NCI-H2196 (cell line): ENCODE measurements at regions not wholly inside any gene's neighbourhood (a gene's known extent, or its start where the extent isn't known, plus 50 kb on each side); places are given as distances from the start of the nearest gene placed in this dataset.
"Not testable (repeated sequence)": the region's sequence is repeated elsewhere in the genome, so short reads cannot be mapped to it uniquely, and the experiment has no call there.

Source experiments
- DNase-seq: peaks from one replicate; lab custom pipeline; 2025; ENCODE audit not compliant: unreplicated experiment; lab: John Stamatoyannopoulos, UW

GRCh38 chr2:237240868-237241267 is 155.2 kb downstream of the COPS8 start:
- not testable (repeated sequence) for DNase-seq

DNA sequence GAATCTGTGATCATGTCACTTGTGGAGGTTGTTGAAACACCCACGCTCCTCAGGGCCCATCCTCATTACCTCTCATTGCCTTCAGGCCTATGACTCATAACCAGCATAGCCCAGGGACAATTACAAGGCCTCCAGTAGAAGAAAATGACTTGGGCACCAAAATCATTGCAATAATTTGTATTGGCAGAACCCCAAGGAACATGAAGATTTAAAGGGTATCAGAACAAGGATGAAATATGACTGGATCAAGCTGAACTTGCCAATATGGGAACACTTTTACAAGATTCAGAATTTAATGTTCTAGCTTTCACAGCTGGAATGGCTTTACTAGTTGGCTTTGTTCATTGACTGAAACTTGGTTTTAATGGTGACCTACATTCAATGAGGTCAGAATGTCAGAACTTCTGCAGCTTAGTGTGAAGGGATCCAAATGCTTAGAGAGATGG is 156.4 kb downstream of the COPS8 start:
- DNase-seq = no peak

DNA sequence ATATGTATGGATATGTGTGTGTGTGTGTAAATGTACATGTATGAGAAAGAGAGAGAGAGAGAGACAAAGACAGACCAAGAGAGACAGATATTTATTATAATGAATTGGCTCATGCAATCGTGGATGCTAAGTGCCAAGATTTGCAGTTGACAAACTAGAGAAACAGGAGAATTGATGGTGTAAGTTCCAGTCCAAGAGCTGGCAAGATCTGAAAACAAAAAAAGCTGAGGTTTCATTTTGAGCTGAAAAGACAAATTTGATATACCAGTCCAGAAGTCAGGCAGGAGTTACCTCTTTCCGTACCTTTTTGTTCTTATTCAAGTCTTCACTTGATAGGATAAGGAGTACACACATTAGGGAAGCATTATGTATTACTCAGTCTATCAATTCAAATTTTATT is 157.8 kb downstream of the COPS8 start:
- DNase-seq = no peak

GRCh38 chr2:237244178-237244577 is 158.5 kb downstream of the COPS8 start:
- DNase-seq = no peak

- DNase-seq = no peak
Measured at GRCh38 chr2:237244976-237245646, 159.4 kb downstream of the COPS8 start.

GRCh38 chr2:237250599-237250998 is 163.4 kb downstream of the COL6A3 start:
- no peak for DNase-seq

- no peak for DNase-seq
Measured at GRCh38 chr2:237251986-237252385, 162.0 kb downstream of the COL6A3 start.

DNA sequence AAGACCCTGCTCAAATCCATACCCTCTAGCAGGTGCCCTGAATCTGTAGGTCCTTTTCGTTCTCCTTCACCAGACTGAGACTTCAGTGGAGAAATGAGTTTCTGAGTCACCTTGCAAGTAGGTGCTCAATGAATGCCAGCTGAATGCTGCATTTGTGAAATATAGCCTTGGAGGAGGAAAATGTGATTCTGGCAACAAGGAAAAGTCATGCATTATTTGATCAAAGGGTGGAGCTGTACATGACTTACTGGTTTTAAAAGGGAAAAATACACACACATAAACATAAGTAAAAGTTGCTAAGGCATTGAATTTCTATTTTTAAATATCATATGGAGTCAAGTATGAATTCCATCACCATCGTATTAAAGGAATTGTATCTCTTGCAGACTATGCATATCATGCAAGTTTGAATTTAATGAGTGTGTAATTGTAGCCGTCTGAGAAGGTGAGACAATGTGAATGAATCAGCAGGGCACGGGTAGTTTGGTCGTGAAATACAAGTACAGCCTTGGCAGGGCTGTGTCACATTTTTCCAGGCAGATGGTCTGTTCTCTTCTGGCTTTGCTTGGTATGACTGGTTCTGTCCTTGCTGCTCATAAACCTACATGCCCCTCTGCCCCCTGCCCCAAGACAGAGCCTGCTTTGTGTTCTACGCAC is 160.8 kb downstream of the COL6A3 start:
- DNase-seq = no peak

- DNase-seq = no peak
Measured at GRCh38 chr2:237254369-237254861, 159.5 kb downstream of the COL6A3 start.

DNA sequence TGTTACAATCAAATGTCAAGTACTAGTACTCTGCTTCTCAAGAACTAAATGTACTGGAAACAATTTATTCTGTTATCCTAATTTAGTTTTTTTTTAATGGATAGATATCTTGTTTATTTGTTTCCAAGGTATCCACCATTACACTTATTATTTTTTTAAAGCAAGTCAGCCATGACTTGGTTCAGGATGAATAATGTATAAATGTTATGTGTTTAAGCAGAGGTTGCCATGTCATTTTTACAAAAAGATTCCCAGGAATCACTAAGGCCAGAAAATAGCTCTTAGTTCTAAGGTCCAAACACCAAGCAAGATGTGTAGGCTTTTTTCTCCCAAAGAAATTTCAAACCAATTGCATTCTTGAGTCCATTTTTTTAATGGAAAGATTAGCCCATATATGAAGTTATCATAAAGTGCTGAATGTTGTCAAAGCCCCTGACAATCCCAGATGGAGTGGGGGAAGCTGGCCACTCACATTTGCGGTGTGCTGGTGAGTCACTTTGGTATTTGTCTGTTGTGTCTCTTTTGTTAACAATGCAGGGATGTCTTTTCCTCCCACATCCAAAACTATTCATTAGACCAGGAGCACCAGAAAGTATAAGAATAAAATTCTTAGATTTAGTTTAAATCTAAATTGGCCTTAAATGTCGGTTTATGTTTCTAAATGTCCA is 158.9 kb downstream of the COL6A3 start:
- no peak for DNase-seq

GRCh38 chr2:237256887-237257286 is 157.1 kb downstream of the COL6A3 start:
- no peak for DNase-seq

- no peak for DNase-seq
Measured at GRCh38 chr2:237257471-237257951, 156.5 kb downstream of the COL6A3 start.

DNA sequence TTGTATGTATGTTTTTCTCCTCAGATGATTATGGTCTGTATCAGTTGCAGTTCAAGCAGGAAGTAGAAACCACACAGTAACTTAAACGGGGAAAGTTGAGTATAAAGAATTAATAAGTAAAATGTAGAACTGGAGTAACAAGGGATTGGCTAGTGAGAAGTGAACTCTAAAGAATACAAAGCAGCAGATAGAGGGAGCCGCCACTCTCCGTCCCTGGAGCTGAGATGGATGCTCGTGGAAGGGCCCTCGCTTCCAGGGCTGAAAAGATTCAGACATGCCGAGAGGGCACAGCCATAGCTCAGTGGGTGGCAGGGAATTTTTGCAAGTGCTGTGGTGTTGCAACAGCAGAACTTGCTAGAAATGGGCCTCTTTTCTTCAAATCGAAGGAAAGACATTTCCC is 155.8 kb downstream of the COL6A3 start:
- DNase-seq = no peak

- no peak for DNase-seq
Measured at GRCh38 chr2:237258615-237259014, 155.3 kb downstream of the COL6A3 start.

GRCh38 chr2:237259201-237259600 is 154.8 kb downstream of the COL6A3 start:
- DNase-seq = no peak

- no peak for DNase-seq
Measured at GRCh38 chr2:237260039-237260620, 153.8 kb downstream of the COL6A3 start.

DNA sequence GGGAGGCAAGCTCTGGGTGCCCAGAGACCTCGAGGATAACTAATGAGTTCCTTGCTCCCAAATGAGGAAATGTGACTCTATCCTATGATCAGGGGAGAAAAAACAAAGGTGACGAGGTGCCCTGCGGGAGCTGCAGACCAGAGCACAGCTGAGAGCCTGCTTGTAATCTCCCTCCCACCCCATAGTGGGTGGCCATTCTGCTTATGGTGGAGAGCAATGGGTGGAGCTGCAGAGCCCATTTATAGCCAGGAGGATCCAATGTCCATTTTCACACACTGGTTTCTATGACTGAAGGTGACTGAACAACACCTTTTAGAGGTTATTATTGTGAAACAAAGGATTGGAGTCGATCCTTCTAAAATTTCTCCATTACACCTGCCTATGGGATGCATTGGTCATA is 153.3 kb downstream of the COL6A3 start:
- DNase-seq = no peak

GRCh38 chr2:237261327-237261726 is 152.6 kb downstream of the COL6A3 start:
- DNase-seq = no peak

DNA sequence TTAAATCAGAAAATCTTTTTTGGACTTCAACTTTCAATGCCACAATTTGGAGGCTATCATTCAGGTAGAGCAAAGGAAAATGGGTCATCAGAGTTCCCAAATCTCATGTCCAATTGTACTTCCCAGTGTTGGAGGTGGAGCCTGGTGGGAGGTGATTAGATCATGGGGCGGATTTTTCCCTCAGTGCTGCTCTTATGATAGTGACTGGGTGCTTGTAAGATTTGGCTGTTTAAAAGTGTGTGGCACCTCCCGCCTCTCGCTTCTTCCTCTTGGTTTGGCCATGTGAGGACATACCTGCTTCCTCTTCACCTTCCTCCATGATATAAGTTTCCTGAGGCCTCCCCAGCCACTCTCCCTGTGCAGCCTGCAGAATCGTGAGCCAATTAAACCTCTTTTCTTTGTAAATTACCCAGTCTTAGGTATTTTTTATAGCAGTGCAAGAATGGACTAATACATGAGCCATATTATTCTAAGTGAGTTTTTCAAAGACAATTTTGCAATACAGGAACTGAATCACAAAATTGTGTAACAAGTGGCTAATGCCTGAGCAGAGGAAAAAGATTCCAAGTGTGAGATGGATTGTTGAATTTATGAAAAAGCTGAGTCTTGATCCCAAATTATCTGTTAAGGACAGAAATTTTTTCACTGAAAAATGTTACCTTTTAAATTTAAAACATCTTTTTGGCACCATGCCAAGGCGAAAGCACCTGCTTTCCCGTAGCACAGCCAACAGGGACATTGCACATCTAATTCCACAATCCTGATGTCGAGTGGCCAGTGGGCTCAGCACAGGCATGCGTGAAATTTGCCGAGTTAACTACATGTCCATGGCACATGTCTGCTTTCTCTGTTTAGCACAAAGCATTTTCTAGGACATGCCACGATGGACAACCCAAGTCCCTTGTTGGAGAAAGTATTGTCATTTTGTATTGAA is 150.9 kb downstream of the COL6A3 start:
- DNase-seq = no peak

- DNase-seq = no peak
Measured at GRCh38 chr2:237264480-237265219, 149.3 kb downstream of the COL6A3 start.
